ENCODE measurements at regions not wholly inside any gene's neighbourhood (a gene's known extent, or its start where the extent isn't known, plus 50 kb on each side); places are given as distances from the start of the nearest gene placed in this dataset.

- TF ChIP-seq CEBPB (IDR thresholded peaks at IDR 0.05) (no peak), TCF12 (IDR thresholded peaks at IDR 0.05; ENCODE audit: low read depth) (no peak), EP300 (IDR thresholded peaks at IDR 0.05; ENCODE audit: borderline replicate concordance) (no peak), EGR1 (IDR thresholded peaks at IDR 0.05) (no peak), FOXM1 (IDR thresholded peaks at IDR 0.05; ENCODE audit: borderline replicate concordance, low read depth) (no peak), CREB1 (IDR thresholded peaks at IDR 0.05; ENCODE audit: low read depth) (no peak), TAF1 (IDR thresholded peaks at IDR 0.05; ENCODE audit: low read depth) (no peak), RAD21 (IDR thresholded peaks at IDR 0.05; ENCODE audit: low read depth) (no peak)
- TF ChIP-seq, protein P1, sequence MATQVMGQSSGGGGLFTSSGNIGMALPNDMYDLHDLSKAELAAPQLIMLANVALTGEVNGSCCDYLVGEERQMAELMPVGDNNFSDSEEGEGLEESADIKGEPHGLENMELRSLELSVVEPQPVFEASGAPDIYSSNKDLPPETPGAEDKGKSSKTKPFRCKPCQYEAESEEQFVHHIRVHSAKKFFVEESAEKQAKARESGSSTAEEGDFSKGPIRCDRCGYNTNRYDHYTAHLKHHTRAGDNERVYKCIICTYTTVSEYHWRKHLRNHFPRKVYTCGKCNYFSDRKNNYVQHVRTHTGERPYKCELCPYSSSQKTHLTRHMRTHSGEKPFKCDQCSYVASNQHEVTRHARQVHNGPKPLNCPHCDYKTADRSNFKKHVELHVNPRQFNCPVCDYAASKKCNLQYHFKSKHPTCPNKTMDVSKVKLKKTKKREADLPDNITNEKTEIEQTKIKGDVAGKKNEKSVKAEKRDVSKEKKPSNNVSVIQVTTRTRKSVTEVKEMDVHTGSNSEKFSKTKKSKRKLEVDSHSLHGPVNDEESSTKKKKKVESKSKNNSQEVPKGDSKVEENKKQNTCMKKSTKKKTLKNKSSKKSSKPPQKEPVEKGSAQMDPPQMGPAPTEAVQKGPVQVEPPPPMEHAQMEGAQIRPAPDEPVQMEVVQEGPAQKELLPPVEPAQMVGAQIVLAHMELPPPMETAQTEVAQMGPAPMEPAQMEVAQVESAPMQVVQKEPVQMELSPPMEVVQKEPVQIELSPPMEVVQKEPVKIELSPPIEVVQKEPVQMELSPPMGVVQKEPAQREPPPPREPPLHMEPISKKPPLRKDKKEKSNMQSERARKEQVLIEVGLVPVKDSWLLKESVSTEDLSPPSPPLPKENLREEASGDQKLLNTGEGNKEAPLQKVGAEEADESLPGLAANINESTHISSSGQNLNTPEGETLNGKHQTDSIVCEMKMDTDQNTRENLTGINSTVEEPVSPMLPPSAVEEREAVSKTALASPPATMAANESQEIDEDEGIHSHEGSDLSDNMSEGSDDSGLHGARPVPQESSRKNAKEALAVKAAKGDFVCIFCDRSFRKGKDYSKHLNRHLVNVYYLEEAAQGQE (IDR thresholded peaks at IDR 0.05; ENCODE audit: low read depth), result no peak
Observed at GRCh38 chr11:92793189-92793588, 176.3 kb upstream of the MTNR1B start.
